Activated T-helper 2 cell treated with anti-CD3 and anti-CD28 coated beads, Interferon-gamma antibody, Interleukin-2, Interleukin-4, amounts not matched to agents 10 μg/mL and 5 μg/mL and 100 μg/mL, durations not matched to agents 14 hours and 24 hours and 36 hours (primary cell): ENCODE measurements at regions not wholly inside any gene's neighbourhood (a gene's known extent, or its start where the extent isn't known, plus 50 kb on each side); places are given as distances from the start of the nearest gene placed in this dataset.
"Not testable (repeated sequence)": the region's sequence is repeated elsewhere in the genome, so short reads cannot be mapped to it uniquely, and the experiment has no call there.

Experiments
- DNase-seq: peaks from one replicate; pipeline ENCODE4 v3.0.0; 2021; ENCODE audit warnings: low spot score
- H3K27ac Mint-ChIP-seq: one replicate; pipeline ENCODE4 v1.8.0; 2021; ENCODE audit warnings: mixed read lengths
- H3K27me3 Mint-ChIP-seq: one replicate; pipeline ENCODE4 v1.8.0; 2021; ENCODE audit warnings: low read depth, mixed read lengths
- H3K36me3 Mint-ChIP-seq: one replicate; pipeline ENCODE4 v1.8.0; 2021; ENCODE audit warnings: low read depth, mixed read lengths
- H3K4me1 Mint-ChIP-seq: one replicate; pipeline ENCODE4 v1.8.0; 2021; ENCODE audit warnings: low read depth, mixed read lengths
- H3K4me3 Mint-ChIP-seq: one replicate; pipeline ENCODE4 v1.8.0; 2021; ENCODE audit warnings: low read depth, mild to moderate bottlenecking, moderate library complexity, mixed read lengths
- H3K9me3 Mint-ChIP-seq: one replicate; pipeline ENCODE4 v1.8.0; 2021; ENCODE audit warnings: mixed read lengths
- intact Hi-C: fragments of 100-400 bp; cut with micrococcal nuclease; formaldehyde crosslinking; loops from one replicate; pipeline ENCODE4 v1.15.1; 2023

- intact Hi-C loops, result no loop called here
- no peak overlapping the region for H3K4me3 Mint-ChIP-seq
- H3K27ac Mint-ChIP-seq, result no peak overlapping the region
- peaks cover 26% of the 10 kb centered on the region for H3K9me3 Mint-ChIP-seq
- H3K4me1 Mint-ChIP-seq, result no peaks in the 10 kb centered on the region
- H3K36me3 Mint-ChIP-seq, result no peaks in the 10 kb centered on the region
- no peak for DNase-seq
- no peaks in the 10 kb centered on the region for H3K27me3 Mint-ChIP-seq
These were observed 831.3 kb downstream of the MTRR start for GRCh38 chr5:8700222-8700621.

- Mint-ChIP-seq H3K4me3 (no peak overlapping the region), H3K9me3 (peaks cover 22% of the 10 kb centered on the region), H3K27ac (no peak overlapping the region), H3K4me1 (no peaks in the 10 kb centered on the region), H3K36me3 (no peaks in the 10 kb centered on the region), H3K27me3 (no peaks in the 10 kb centered on the region)
- intact Hi-C loops, result no loop called here
- DNase-seq, result no peak
These were observed 831.7 kb downstream of the MTRR start for GRCh38 chr5:8700671-8701070.

GRCh38 chr5:8701251-8701650 lies 832.3 kb downstream of the MTRR start:
- no peaks in the 10 kb centered on the region for H3K27me3 Mint-ChIP-seq
- H3K4me3 Mint-ChIP-seq, result no peak overlapping the region
- no peaks in the 10 kb centered on the region for H3K4me1 Mint-ChIP-seq
- H3K27ac Mint-ChIP-seq, result no peak overlapping the region
- peaks cover 16% of the 10 kb centered on the region for H3K9me3 Mint-ChIP-seq
- no peak for DNase-seq
- no peaks in the 10 kb centered on the region for H3K36me3 Mint-ChIP-seq
- intact Hi-C loops, result no loop called here

GRCh38 chr5:8710426-8710930 lies 835.4 kb downstream of the SEMA5A start:
- no peak overlapping the region for H3K4me3 Mint-ChIP-seq
- no peak for DNase-seq
- no peaks in the 10 kb centered on the region for H3K36me3 Mint-ChIP-seq
- no peaks in the 10 kb centered on the region for H3K27me3 Mint-ChIP-seq
- intact Hi-C loops, result no loop called here
- H3K9me3 Mint-ChIP-seq, result peaks cover 4% of the 10 kb centered on the region
- no peaks in the 10 kb centered on the region for H3K4me1 Mint-ChIP-seq
- no peak overlapping the region for H3K27ac Mint-ChIP-seq

GRCh38 chr5:8714198-8714597 lies 831.7 kb downstream of the SEMA5A start:
- H3K27me3 Mint-ChIP-seq, result no peaks in the 10 kb centered on the region
- peaks cover 24% of the 10 kb centered on the region for H3K9me3 Mint-ChIP-seq
- intact Hi-C loops, result no loop called here
- H3K27ac Mint-ChIP-seq, result no peak overlapping the region
- H3K36me3 Mint-ChIP-seq, result no peaks in the 10 kb centered on the region
- H3K4me1 Mint-ChIP-seq, result no peaks in the 10 kb centered on the region
- DNase-seq, result no peak
- no peak overlapping the region for H3K4me3 Mint-ChIP-seq

GRCh38 chr5:8714861-8715260 lies 831.0 kb downstream of the SEMA5A start:
- no peaks in the 10 kb centered on the region for H3K4me1 Mint-ChIP-seq
- DNase-seq, result no peak
- H3K36me3 Mint-ChIP-seq, result no peaks in the 10 kb centered on the region
- no peaks in the 10 kb centered on the region for H3K27me3 Mint-ChIP-seq
- H3K27ac Mint-ChIP-seq, result no peak overlapping the region
- H3K4me3 Mint-ChIP-seq, result no peak overlapping the region
- peaks cover 24% of the 10 kb centered on the region for H3K9me3 Mint-ChIP-seq
- intact Hi-C loops, result no loop called here

GRCh38 chr5:8719796-8720195 lies 826.1 kb downstream of the SEMA5A start:
- Mint-ChIP-seq H3K27ac (no peak overlapping the region), H3K4me3 (no peak overlapping the region), H3K4me1 (no peaks in the 10 kb centered on the region), H3K9me3 (peaks cover 19% of the 10 kb centered on the region), H3K27me3 (no peaks in the 10 kb centered on the region), H3K36me3 (no peaks in the 10 kb centered on the region)
- no peak for DNase-seq
- intact Hi-C loops, result no loop called here

- Mint-ChIP-seq H3K4me3 (no peak overlapping the region), H3K27ac (no peak overlapping the region), H3K9me3 (peaks cover 21% of the 10 kb centered on the region), H3K36me3 (no peaks in the 10 kb centered on the region), H3K4me1 (no peaks in the 10 kb centered on the region), H3K27me3 (no peaks in the 10 kb centered on the region)
- DNase-seq, result no peak
- intact Hi-C loops, result no loop called here
These were observed 825.4 kb downstream of the SEMA5A start for GRCh38 chr5:8720506-8720905.

GRCh38 chr5:8721536-8721935 lies 824.3 kb downstream of the SEMA5A start:
- DNase-seq, result no peak
- no peak overlapping the region for H3K4me3 Mint-ChIP-seq
- H3K4me1 Mint-ChIP-seq, result no peaks in the 10 kb centered on the region
- H3K9me3 Mint-ChIP-seq, result peaks cover 25% of the 10 kb centered on the region
- intact Hi-C loops, result no loop called here
- no peaks in the 10 kb centered on the region for H3K36me3 Mint-ChIP-seq
- H3K27ac Mint-ChIP-seq, result no peak overlapping the region
- H3K27me3 Mint-ChIP-seq, result no peaks in the 10 kb centered on the region

GRCh38 chr5:8726383-8727036 lies 819.4 kb downstream of the SEMA5A start:
- H3K36me3 Mint-ChIP-seq, result no peaks in the 10 kb centered on the region

GRCh38 chr5:8727396-8727795 lies 818.5 kb downstream of the SEMA5A start:
- no peak for DNase-seq
- Mint-ChIP-seq H3K4me3 (no peak overlapping the region), H3K4me1 (no peaks in the 10 kb centered on the region), H3K27me3 (no peaks in the 10 kb centered on the region), H3K36me3 (no peaks in the 10 kb centered on the region), H3K9me3 (peaks cover 21% of the 10 kb centered on the region), H3K27ac (no peak overlapping the region)
- intact Hi-C loops, result no loop called here

More at GRCh38 chr5:8726383-8727036, 819.4 kb downstream of the SEMA5A start:
- no peak overlapping the region for H3K27ac Mint-ChIP-seq
- H3K9me3 Mint-ChIP-seq, result peaks cover 21% of the 10 kb centered on the region
- H3K4me1 Mint-ChIP-seq, result no peaks in the 10 kb centered on the region
- no peak overlapping the region for H3K4me3 Mint-ChIP-seq
- no peaks in the 10 kb centered on the region for H3K27me3 Mint-ChIP-seq
- intact Hi-C loops, result no loop called here
- no peak for DNase-seq

- H3K4me1 Mint-ChIP-seq, result no peaks in the 10 kb centered on the region
- H3K4me3 Mint-ChIP-seq, result no peak overlapping the region
- H3K27me3 Mint-ChIP-seq, result no peaks in the 10 kb centered on the region
- peaks cover 21% of the 10 kb centered on the region for H3K9me3 Mint-ChIP-seq
- no peak for DNase-seq
- no peak overlapping the region for H3K27ac Mint-ChIP-seq
- intact Hi-C loops, result no loop called here
- H3K36me3 Mint-ChIP-seq, result no peaks in the 10 kb centered on the region
These were observed 816.4 kb downstream of the SEMA5A start for GRCh38 chr5:8729437-8729836.

GRCh38 chr5:8730194-8730593 lies 815.7 kb downstream of the SEMA5A start:
- no peaks in the 10 kb centered on the region for H3K27me3 Mint-ChIP-seq
- H3K36me3 Mint-ChIP-seq, result no peaks in the 10 kb centered on the region
- H3K9me3 Mint-ChIP-seq, result peaks cover 21% of the 10 kb centered on the region
- no peaks in the 10 kb centered on the region for H3K4me1 Mint-ChIP-seq
- no peak overlapping the region for H3K27ac Mint-ChIP-seq
- intact Hi-C loops, result no loop called here
- DNase-seq, result no peak
- H3K4me3 Mint-ChIP-seq, result no peak overlapping the region

GRCh38 chr5:8731110-8731509 lies 814.8 kb downstream of the SEMA5A start:
- peaks cover 13% of the 10 kb centered on the region for H3K9me3 Mint-ChIP-seq
- DNase-seq, H3K27ac Mint-ChIP-seq, H3K4me3 Mint-ChIP-seq, H3K27me3 Mint-ChIP-seq, intact Hi-C loops, H3K36me3 Mint-ChIP-seq, H3K4me1 Mint-ChIP-seq: not testable (repeated sequence)
